ENCODE measurements at regions not wholly inside any gene's neighbourhood (a gene's known extent, or its start where the extent isn't known, plus 50 kb on each side); places are given as distances from the start of the nearest gene placed in this dataset.

DNA sequence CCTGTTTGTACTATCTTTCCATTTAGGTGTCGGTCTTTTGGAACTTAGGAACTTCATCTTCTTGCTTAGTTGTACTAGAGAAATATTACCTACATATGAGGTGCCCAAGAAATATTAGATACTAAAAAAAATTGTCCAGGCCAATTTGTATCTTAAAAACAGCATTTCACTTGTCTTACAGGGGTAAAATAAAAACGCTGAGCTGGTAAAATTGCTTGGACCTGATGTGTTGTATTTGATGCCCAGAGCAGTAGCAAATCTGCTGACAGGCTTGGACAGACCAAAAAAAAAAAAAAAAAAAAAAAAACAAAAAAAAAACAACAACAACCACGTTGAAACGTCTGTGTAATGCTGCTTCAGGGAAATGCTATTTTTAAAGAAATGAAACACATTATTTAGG, 150.4 kb upstream of the ARX start:
- H3K4me3 ChIP-seq (ENCODE audit: low read depth, low read length), result no peak overlapping the region
- DNase-seq (no peak), ATAC-seq (ENCODE audit: low read depth in 2 of 2) (no peak)
- no peaks in the 10 kb centered on the region for H3K36me3 ChIP-seq (ENCODE audit: control insufficient read depth, insufficient read depth, low read length)
- no peaks in the 10 kb centered on the region for H3K4me1 ChIP-seq (ENCODE audit: control insufficient read depth, insufficient read depth, low read length, poor library complexity, severe bottlenecking)
- Mint-ChIP-seq H3K4me3 (no peak overlapping the region), H3K9me3 (peaks cover 0 to 6% (median 0%) of the 10 kb centered on the region in 7 donors), H3K4me1 (no peaks in the 10 kb centered on the region), H3K36me3 (no peaks in the 10 kb centered on the region), H3K27ac (no peak overlapping the region), H3K27me3 (no peaks in the 10 kb centered on the region)
- no peaks in the 10 kb centered on the region for H3K27me3 ChIP-seq (ENCODE audit: control insufficient read depth, insufficient read depth, low read length)
- no peaks in the 10 kb centered on the region for H3K9me3 ChIP-seq (ENCODE audit: control insufficient read depth in 2 of 2, low read length in 2 of 2)
- H3K27ac ChIP-seq (ENCODE audit: insufficient read depth, low read length, poor library complexity, severe bottlenecking), result no peak overlapping the region

DNA sequence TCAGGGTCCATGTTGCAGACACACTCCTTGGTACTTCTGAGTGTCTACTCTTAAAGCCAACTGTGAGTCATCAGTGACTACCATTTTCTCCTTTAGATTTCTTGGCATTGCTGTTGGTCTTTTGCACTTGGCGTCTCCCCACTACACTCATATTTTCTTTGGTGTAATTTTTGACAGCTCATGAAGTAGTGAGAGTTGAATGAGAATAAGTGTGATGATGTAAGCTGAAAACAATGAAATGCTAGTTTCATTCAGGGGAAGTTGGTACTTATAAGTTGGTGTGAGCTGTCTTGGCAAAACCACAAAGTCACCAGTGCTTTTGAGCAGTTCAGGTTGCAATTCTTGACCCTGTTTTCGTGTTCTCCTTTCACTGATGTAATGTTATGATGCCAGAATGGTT, 142.9 kb upstream of the ARX start:
- Histone ChIP-seq H3K36me3 (ENCODE audit: control insufficient read depth, insufficient read depth, low read length) (no peaks in the 10 kb centered on the region), H3K4me3 (ENCODE audit: low read depth, low read length) (no peak overlapping the region), H3K4me1 (ENCODE audit: control insufficient read depth, insufficient read depth, low read length, poor library complexity, severe bottlenecking) (no peaks in the 10 kb centered on the region), H3K27me3 (ENCODE audit: control insufficient read depth, insufficient read depth, low read length) (peaks cover 3% of the 10 kb centered on the region), H3K27ac (ENCODE audit: insufficient read depth, low read length, poor library complexity, severe bottlenecking) (no peak overlapping the region), H3K9me3 (ENCODE audit: control insufficient read depth in 2 of 2, low read length in 2 of 2) (no peaks in the 10 kb centered on the region)
- no peaks in the 10 kb centered on the region for H3K36me3 Mint-ChIP-seq
- H3K9me3 Mint-ChIP-seq, result peaks cover 0 to 6% (median 0%) of the 10 kb centered on the region in 7 donors
- no peak for ATAC-seq (ENCODE audit: low read depth in 2 of 2)
- peaks cover 6% of the 10 kb centered on the region for H3K27me3 Mint-ChIP-seq
- DNase-seq, result no peak
- no peaks in the 10 kb centered on the region for H3K4me1 Mint-ChIP-seq
- H3K4me3 Mint-ChIP-seq, result no peak overlapping the region
- no peak overlapping the region for H3K27ac Mint-ChIP-seq

DNA sequence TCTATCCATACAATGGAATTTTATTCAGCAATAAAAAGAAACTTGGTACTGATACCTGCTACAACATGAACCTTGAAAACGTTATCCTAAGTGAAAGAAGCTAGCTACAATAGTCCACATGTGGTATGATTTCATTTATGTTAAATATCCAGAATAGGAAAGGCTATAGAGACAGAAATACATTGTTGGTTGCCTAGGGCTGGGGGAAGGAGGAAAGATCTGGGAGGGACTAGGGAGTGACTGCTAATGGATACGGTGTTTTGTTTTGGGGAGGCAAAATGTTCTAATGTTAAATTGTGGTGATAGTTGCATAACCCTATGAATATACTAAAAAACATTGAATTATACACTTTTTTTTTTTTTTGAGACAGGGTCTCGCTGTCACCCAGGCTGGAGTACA, 141.1 kb upstream of the ARX start:
- ATAC-seq (ENCODE audit: low read depth in 2 of 2), result no peak
- Histone ChIP-seq H3K4me3 (ENCODE audit: low read depth, low read length) (no peak overlapping the region), H3K27ac (ENCODE audit: insufficient read depth, low read length, poor library complexity, severe bottlenecking) (no peak overlapping the region), H3K9me3 (ENCODE audit: control insufficient read depth in 2 of 2, low read length in 2 of 2) (no peaks in the 10 kb centered on the region), H3K36me3 (ENCODE audit: control insufficient read depth, insufficient read depth, low read length) (no peaks in the 10 kb centered on the region), H3K4me1 (ENCODE audit: control insufficient read depth, insufficient read depth, low read length, poor library complexity, severe bottlenecking) (no peaks in the 10 kb centered on the region), H3K27me3 (ENCODE audit: control insufficient read depth, insufficient read depth, low read length) (peaks cover 3% of the 10 kb centered on the region)
- H3K9me3 Mint-ChIP-seq, result no peaks in the 10 kb centered on the region
- H3K36me3 Mint-ChIP-seq, result no peaks in the 10 kb centered on the region
- no peaks in the 10 kb centered on the region for H3K4me1 Mint-ChIP-seq
- peaks cover 6% of the 10 kb centered on the region for H3K27me3 Mint-ChIP-seq
- no peak overlapping the region for H3K4me3 Mint-ChIP-seq
- DNase-seq, result no peak
- H3K27ac Mint-ChIP-seq, result no peak overlapping the region

DNA sequence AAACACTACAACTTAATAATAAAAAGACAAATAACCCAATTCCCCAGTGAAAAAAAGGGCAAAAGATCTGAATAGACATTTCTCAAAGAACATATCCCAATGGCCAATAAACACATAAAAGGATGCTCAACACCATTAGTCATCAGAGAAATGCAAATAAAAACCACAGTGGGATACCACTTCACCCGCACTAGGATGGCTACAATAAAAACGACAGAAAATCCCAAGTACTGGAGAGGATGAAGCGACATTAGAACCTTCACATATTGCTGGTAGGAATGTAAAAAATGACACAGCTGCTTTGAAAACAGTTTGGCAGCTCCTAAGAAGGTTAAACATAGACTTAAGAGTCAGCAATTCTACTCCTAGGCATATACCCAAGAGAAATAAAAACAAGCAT, 140.6 kb upstream of the ARX start:
- Histone ChIP-seq H3K27me3 (ENCODE audit: control insufficient read depth, insufficient read depth, low read length) (peaks cover 3% of the 10 kb centered on the region), H3K4me1 (ENCODE audit: control insufficient read depth, insufficient read depth, low read length, poor library complexity, severe bottlenecking) (no peaks in the 10 kb centered on the region), H3K4me3 (ENCODE audit: low read depth, low read length) (no peak overlapping the region), H3K9me3 (ENCODE audit: control insufficient read depth in 2 of 2, low read length in 2 of 2) (no peaks in the 10 kb centered on the region), H3K36me3 (ENCODE audit: control insufficient read depth, insufficient read depth, low read length) (no peaks in the 10 kb centered on the region), H3K27ac (ENCODE audit: insufficient read depth, low read length, poor library complexity, severe bottlenecking) (no peak overlapping the region)
- Mint-ChIP-seq H3K4me3 (no peak overlapping the region), H3K27me3 (peaks cover 6% of the 10 kb centered on the region), H3K4me1 (no peaks in the 10 kb centered on the region), H3K9me3 (no peaks in the 10 kb centered on the region), H3K27ac (no peak overlapping the region), H3K36me3 (no peaks in the 10 kb centered on the region)
- DNase-seq (no peak), ATAC-seq (ENCODE audit: low read depth in 2 of 2) (no peak)

DNA sequence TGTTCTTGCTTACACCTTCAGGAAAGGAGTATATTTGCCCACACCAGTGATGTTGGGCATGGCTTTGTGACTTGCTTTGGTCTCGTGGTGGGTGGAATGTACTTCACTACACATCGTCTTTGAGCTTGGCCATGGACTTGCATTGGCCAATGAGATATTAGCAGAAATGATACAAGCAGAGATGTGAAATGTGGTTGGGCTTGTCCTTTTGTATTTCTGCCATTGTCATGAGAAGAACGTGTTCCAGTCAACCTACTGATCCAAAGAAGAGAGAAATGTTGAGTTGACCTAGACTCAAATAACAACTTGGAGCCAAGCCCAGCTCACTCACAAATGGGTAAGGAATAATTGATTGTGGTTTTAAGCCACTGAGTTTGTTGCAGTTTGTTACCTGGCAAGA, 138.4 kb upstream of the ARX start:
- Histone ChIP-seq H3K27ac (ENCODE audit: insufficient read depth, low read length, poor library complexity, severe bottlenecking) (no peak overlapping the region), H3K4me3 (ENCODE audit: low read depth, low read length) (no peak overlapping the region), H3K4me1 (ENCODE audit: control insufficient read depth, insufficient read depth, low read length, poor library complexity, severe bottlenecking) (no peaks in the 10 kb centered on the region), H3K36me3 (ENCODE audit: control insufficient read depth, insufficient read depth, low read length) (no peaks in the 10 kb centered on the region), H3K9me3 (ENCODE audit: control insufficient read depth in 2 of 2, low read length in 2 of 2) (no peaks in the 10 kb centered on the region), H3K27me3 (ENCODE audit: control insufficient read depth, insufficient read depth, low read length) (peaks cover 3% of the 10 kb centered on the region)
- H3K27ac Mint-ChIP-seq, result no peak overlapping the region
- H3K4me1 Mint-ChIP-seq, result no peaks in the 10 kb centered on the region
- ATAC-seq (ENCODE audit: low read depth in 2 of 2) (no peak), DNase-seq (no peak)
- peaks cover 0 to 4% (median 0%) of the 10 kb centered on the region in 7 donors for H3K9me3 Mint-ChIP-seq
- H3K27me3 Mint-ChIP-seq, result peaks cover 7% of the 10 kb centered on the region
- no peaks in the 10 kb centered on the region for H3K36me3 Mint-ChIP-seq
- H3K4me3 Mint-ChIP-seq, result no peak overlapping the region

DNA sequence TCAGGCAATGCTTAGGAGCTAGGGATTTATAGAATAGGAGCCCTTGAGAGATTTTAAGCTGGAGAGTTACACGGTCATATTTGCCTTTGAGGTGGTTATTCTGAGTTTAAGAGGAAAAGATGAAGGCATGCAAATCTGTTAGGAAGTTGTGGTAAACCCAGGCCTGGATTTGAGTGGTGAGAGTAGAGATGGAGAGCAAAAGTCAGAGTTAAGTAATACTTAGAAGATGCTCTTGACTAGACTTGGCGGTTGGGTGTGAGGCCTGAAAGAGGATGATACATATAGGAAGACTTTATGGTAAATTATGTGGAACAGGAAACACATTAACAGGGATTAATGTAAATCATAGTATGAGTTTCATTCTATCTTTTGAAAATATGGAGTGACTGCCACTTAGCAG, 136.0 kb upstream of the ARX start:
- ATAC-seq (ENCODE audit: low read depth in 2 of 2) (no peak), DNase-seq (no peak)
- Histone ChIP-seq H3K4me1 (ENCODE audit: control insufficient read depth, insufficient read depth, low read length, poor library complexity, severe bottlenecking) (no peaks in the 10 kb centered on the region), H3K9me3 (ENCODE audit: control insufficient read depth in 2 of 2, low read length in 2 of 2) (no peaks in the 10 kb centered on the region), H3K27me3 (ENCODE audit: control insufficient read depth, insufficient read depth, low read length) (peaks cover 3% of the 10 kb centered on the region), H3K4me3 (ENCODE audit: low read depth, low read length) (no peak overlapping the region), H3K36me3 (ENCODE audit: control insufficient read depth, insufficient read depth, low read length) (no peaks in the 10 kb centered on the region), H3K27ac (ENCODE audit: insufficient read depth, low read length, poor library complexity, severe bottlenecking) (no peak overlapping the region)
- no peaks in the 10 kb centered on the region for H3K36me3 Mint-ChIP-seq
- H3K27ac Mint-ChIP-seq, result no peak overlapping the region
- no peaks in the 10 kb centered on the region for H3K4me1 Mint-ChIP-seq
- H3K4me3 Mint-ChIP-seq, result peak overlapping the region in 1 of 4 donors; percentile 63
- peaks cover 7% of the 10 kb centered on the region for H3K27me3 Mint-ChIP-seq
- H3K9me3 Mint-ChIP-seq, result peaks cover 0 to 4% (median 0%) of the 10 kb centered on the region in 7 donors

DNA sequence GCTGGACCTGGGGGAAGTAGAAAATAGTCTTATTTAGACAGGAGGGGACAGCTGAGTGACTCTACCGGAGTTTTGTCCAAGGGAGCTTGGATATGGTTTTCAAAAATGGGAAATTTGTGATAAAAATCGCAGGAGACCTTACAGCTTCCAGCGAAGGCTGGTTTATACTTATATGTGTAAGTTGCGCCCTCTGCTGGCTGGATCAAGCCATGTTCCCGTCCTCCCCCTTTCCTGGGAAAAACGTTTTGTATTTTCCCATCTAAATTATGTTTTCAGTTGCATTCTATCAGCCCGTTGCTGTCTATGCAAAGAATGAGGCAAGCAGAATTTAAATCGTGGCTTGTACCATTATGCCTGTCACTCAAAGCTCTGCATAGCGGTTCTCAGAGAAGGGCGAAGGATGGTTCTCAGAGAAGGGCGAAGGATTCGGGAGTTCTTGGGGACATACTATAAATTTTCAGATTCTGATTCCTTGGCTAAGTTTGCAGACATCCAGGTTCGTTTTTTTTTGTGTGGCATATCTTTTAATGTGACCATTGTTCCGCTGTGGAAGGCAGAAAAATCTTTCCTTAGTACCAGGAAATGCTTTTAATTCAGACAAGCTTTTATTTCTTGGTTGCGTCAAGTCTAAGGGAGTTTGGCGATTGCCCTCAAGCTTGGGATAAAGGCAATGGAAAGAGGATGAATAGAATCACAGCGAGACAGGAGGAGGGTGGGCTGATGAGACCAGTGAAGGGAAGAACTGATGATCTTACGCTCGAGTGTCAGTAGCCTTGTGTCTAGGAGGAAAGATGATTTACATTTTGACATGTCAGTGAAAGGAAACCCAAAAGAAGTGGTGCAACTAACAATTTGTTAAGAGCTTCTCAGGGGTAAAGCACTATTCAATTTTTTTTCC, 128.5 kb upstream of the ARX start:
- ATAC-seq (ENCODE audit: low read depth in 2 of 2) (no peak), DNase-seq (peak; percentile 8 to 38 (median 21))
- no peaks in the 10 kb centered on the region for H3K36me3 ChIP-seq (ENCODE audit: control insufficient read depth, insufficient read depth, low read length)
- H3K27me3 ChIP-seq (ENCODE audit: control insufficient read depth, insufficient read depth, low read length), result no peaks in the 10 kb centered on the region
- no peak overlapping the region for H3K4me3 ChIP-seq (ENCODE audit: low read depth, low read length)
- H3K4me1 Mint-ChIP-seq, result peaks cover 0 to 2% (median 0%) of the 10 kb centered on the region in 4 donors
- no peaks in the 10 kb centered on the region for H3K36me3 Mint-ChIP-seq
- H3K27me3 Mint-ChIP-seq, result peaks cover 19% of the 10 kb centered on the region
- H3K9me3 Mint-ChIP-seq, result peaks cover 0 to 1% (median 0%) of the 10 kb centered on the region in 7 donors
- no peak overlapping the region for H3K4me3 Mint-ChIP-seq
- no peak overlapping the region for H3K27ac Mint-ChIP-seq
- H3K4me1 ChIP-seq (ENCODE audit: control insufficient read depth, insufficient read depth, low read length, poor library complexity, severe bottlenecking), result no peaks in the 10 kb centered on the region
- no peaks in the 10 kb centered on the region for H3K9me3 ChIP-seq (ENCODE audit: control insufficient read depth in 2 of 2, low read length in 2 of 2)
- H3K27ac ChIP-seq (ENCODE audit: insufficient read depth, low read length, poor library complexity, severe bottlenecking), result no peak overlapping the region

DNA sequence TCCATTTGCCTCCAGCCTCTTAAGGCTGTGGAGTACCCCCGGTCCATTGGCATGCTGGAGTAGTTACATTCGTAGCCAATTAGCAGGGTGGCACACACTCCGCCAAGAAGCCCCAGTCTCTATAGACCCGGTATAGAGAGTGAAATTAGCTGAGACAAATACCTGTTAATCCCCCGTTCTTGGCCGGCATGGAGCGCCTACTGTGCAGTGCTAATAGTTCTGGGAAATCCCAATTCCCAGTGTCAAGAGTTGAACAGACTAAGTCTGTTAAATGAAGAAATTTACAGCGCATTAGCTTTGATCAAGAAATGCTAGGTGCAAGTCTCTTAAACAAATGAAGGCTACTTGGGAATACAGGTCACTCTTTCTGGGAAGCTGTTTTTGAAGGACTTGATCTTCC, 127.8 kb upstream of the ARX start:
- ATAC-seq (ENCODE audit: low read depth in 2 of 2), result no peak
- no peaks in the 10 kb centered on the region for H3K36me3 Mint-ChIP-seq
- H3K4me1 Mint-ChIP-seq, result peaks cover 0 to 2% (median 0%) of the 10 kb centered on the region in 4 donors
- no peak for DNase-seq
- H3K4me3 Mint-ChIP-seq, result no peak overlapping the region
- no peak overlapping the region for H3K4me3 ChIP-seq (ENCODE audit: low read depth, low read length)
- H3K27me3 Mint-ChIP-seq, result peaks cover 16% of the 10 kb centered on the region
- H3K9me3 Mint-ChIP-seq, result no peaks in the 10 kb centered on the region
- no peak overlapping the region for H3K27ac ChIP-seq (ENCODE audit: insufficient read depth, low read length, poor library complexity, severe bottlenecking)
- no peaks in the 10 kb centered on the region for H3K27me3 ChIP-seq (ENCODE audit: control insufficient read depth, insufficient read depth, low read length)
- no peaks in the 10 kb centered on the region for H3K36me3 ChIP-seq (ENCODE audit: control insufficient read depth, insufficient read depth, low read length)
- no peaks in the 10 kb centered on the region for H3K4me1 ChIP-seq (ENCODE audit: control insufficient read depth, insufficient read depth, low read length, poor library complexity, severe bottlenecking)
- H3K9me3 ChIP-seq (ENCODE audit: control insufficient read depth in 2 of 2, low read length in 2 of 2), result no peaks in the 10 kb centered on the region
- H3K27ac Mint-ChIP-seq, result no peak overlapping the region
